ENCODE measurements at regions not wholly inside any gene's neighbourhood (a gene's known extent, or its start where the extent isn't known, plus 50 kb on each side); places are given as distances from the start of the nearest gene placed in this dataset.

DNA sequence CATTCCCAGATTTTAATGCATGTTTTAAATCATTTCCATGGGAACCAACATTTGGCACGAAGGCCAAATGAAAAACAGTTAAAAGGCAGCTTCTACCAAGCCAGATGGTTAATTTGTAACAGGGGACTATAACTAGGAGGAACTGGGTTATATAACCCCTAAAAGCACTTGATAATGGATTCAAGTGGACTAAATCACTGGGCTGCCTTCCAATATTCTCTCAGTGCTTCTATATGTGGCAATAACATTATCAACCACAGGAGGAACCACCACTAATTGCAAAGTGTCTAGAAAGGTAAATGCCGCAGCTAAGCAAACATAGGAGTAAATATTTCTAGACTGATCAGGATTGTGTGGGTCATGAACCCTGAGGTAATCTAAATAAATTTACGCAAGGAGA lies 391.5 kb downstream of the UBE2NL start:
- TF ChIP-seq, protein P1, sequence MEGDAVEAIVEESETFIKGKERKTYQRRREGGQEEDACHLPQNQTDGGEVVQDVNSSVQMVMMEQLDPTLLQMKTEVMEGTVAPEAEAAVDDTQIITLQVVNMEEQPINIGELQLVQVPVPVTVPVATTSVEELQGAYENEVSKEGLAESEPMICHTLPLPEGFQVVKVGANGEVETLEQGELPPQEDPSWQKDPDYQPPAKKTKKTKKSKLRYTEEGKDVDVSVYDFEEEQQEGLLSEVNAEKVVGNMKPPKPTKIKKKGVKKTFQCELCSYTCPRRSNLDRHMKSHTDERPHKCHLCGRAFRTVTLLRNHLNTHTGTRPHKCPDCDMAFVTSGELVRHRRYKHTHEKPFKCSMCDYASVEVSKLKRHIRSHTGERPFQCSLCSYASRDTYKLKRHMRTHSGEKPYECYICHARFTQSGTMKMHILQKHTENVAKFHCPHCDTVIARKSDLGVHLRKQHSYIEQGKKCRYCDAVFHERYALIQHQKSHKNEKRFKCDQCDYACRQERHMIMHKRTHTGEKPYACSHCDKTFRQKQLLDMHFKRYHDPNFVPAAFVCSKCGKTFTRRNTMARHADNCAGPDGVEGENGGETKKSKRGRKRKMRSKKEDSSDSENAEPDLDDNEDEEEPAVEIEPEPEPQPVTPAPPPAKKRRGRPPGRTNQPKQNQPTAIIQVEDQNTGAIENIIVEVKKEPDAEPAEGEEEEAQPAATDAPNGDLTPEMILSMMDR (IDR thresholded peaks at IDR 0.05), result no peak
- TF ChIP-seq HOXB5 (CRISPR knock-in tag; IDR thresholded peaks at IDR 0.05), result no peak

Data from A549 (cell line).